Prostate gland (tissue), 2 donors: ENCODE measurements at regions not wholly inside any gene's neighbourhood (a gene's known extent, or its start where the extent isn't known, plus 50 kb on each side); places are given as distances from the start of the nearest gene placed in this dataset.

Experiments
- POLR2A ChIP-seq: fragments of 450-650 bp; IDR thresholded peaks from one replicate; pipeline ENCODE4 v1.6.1; 2016; ENCODE audit warnings: antibody characterized with exemption, mild to moderate bottlenecking
- TF ChIP-seq, protein P1 (sequence below), 4 experiments: fragments of 200-600 bp in 2 of 4; fragments of 450-650 bp in 2 of 4; sonication (generic) in 2 of 4; IDR thresholded peaks; 1 replicate in 3 of 4; 2 replicates in 1 of 4; pipeline ENCODE4 v1.5.1; 2016 to 2019; ENCODE audit warnings: antibody characterized with exemption in 4 of 4, mild to moderate bottlenecking in 2 of 4, moderate library complexity in 2 of 4

DNA sequence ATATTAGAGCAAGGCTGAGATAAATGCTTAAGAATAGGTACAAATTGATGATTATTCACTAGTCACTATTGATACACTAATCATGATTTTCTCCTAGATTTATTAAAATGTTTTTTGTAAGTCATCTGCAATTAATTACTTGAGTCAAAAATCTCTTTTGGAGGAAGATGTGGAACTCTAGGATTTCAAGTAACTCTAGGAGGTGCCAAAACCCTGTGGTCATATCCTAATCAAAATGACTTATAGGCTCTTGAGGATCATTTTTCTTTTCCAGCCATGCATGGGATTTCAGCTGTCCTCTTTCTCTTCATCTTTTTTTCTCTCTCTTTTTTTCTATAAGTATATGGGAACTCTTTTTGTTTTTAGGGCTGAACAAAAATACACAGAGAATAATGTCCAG is 141.8 kb upstream of the CD180 start:
- TF ChIP-seq POLR2A: no peak
- TF ChIP-seq, protein P1, sequence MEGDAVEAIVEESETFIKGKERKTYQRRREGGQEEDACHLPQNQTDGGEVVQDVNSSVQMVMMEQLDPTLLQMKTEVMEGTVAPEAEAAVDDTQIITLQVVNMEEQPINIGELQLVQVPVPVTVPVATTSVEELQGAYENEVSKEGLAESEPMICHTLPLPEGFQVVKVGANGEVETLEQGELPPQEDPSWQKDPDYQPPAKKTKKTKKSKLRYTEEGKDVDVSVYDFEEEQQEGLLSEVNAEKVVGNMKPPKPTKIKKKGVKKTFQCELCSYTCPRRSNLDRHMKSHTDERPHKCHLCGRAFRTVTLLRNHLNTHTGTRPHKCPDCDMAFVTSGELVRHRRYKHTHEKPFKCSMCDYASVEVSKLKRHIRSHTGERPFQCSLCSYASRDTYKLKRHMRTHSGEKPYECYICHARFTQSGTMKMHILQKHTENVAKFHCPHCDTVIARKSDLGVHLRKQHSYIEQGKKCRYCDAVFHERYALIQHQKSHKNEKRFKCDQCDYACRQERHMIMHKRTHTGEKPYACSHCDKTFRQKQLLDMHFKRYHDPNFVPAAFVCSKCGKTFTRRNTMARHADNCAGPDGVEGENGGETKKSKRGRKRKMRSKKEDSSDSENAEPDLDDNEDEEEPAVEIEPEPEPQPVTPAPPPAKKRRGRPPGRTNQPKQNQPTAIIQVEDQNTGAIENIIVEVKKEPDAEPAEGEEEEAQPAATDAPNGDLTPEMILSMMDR (IDR thresholded peaks at IDR 0.05): peak in 1 of 4 experiments; percentile 5
